Common myeloid progenitor, CD34-positive (primary cell): ENCODE measurements at regions not wholly inside any gene's neighbourhood (a gene's known extent, or its start where the extent isn't known, plus 50 kb on each side); places are given as distances from the start of the nearest gene placed in this dataset.

Experiments
- CTCF ChIA-PET: fragments of 350-600 bp; sonication (Branson Sonifier 250); formaldehyde crosslinking; loops from one replicate; lab custom pipeline; 2021; ENCODE audit warnings: antibody characterized with exemption; lab: Charles Lee
- POLR2A ChIA-PET: fragments of 350-600 bp; sonication (Branson Sonifier 250); formaldehyde crosslinking; loops from one replicate; lab custom pipeline; 2021; ENCODE audit warnings: antibody characterized with exemption; lab: Charles Lee
- DNase-seq, 3 donors: peaks; one replicate each; pipeline versions ENCODE4 v3.0.0 to v3.0.0-alpha.2; 2013
- H3K27ac ChIP-seq, 2 experiments: 1 replicate in 1 of 2; 2 replicates in 1 of 2; pipeline ENCODE4 v1.7.0; 2013; ENCODE audit warnings: inconsistent platforms in 2 of 2, low read length in 2 of 2, mild to moderate bottlenecking in 2 of 2, low read depth in 1 of 2, moderate library complexity in 1 of 2; ENCODE audit not compliant: severe bottlenecking in 2 of 2, insufficient read depth in 1 of 2, poor library complexity in 1 of 2
- H3K27me3 ChIP-seq, 5 experiments: replicated peaks in 2 of 5; 1 replicate in 3 of 5; 2 replicates in 2 of 5; pipeline versions ENCODE4 v1.6.1 to v1.7.0; 2013; ENCODE audit warnings: low read length in 4 of 5, mild to moderate bottlenecking in 2 of 5, moderate library complexity in 2 of 5, inconsistent platforms in 1 of 5; ENCODE audit not compliant: insufficient read depth in 5 of 5, control insufficient read depth in 4 of 5
- H3K36me3 ChIP-seq, 4 experiments: 1 replicate in 2 of 4; 2 replicates in 2 of 4; pipeline versions ENCODE4 v1.6.1 to v1.7.0; 2013; ENCODE audit warnings: low read length in 3 of 4, control low read depth in 1 of 4, mild to moderate bottlenecking in 1 of 4; ENCODE audit not compliant: control insufficient read depth in 4 of 4, insufficient read depth in 4 of 4
- H3K4me1 ChIP-seq, 4 experiments: 1 replicate in 3 of 4; 2 replicates in 1 of 4; pipeline versions ENCODE4 v1.6.1 to v1.7.1; 2013; ENCODE audit warnings: low read length in 3 of 4, mild to moderate bottlenecking in 3 of 4, control low read depth in 1 of 4, inconsistent platforms in 1 of 4, moderate library complexity in 1 of 4; ENCODE audit not compliant: control insufficient read depth in 4 of 4, insufficient read depth in 4 of 4; ENCODE audit errors: control extremely low read depth in 1 of 4
- H3K4me3 ChIP-seq, 7 experiments: 1 replicate in 4 of 7; 2 replicates in 3 of 7; pipeline versions ENCODE4 v1.5.1 to v1.7.0; 2013; ENCODE audit warnings: mild to moderate bottlenecking in 7 of 7, low read length in 6 of 7, moderate library complexity in 6 of 7, inconsistent platforms in 2 of 7, low read depth in 2 of 7, control low read depth in 1 of 7; ENCODE audit not compliant: insufficient read depth in 4 of 7, control insufficient read depth in 1 of 7; ENCODE audit errors: extremely low read depth in 1 of 7
- H3K9me3 ChIP-seq, 5 experiments: 1 replicate in 4 of 5; 2 replicates in 1 of 5; pipeline versions ENCODE4 v1.6.1 to v1.7.1; 2013; ENCODE audit warnings: low read length in 4 of 5, mild to moderate bottlenecking in 2 of 5, inconsistent platforms in 1 of 5, low read depth in 1 of 5, moderate library complexity in 1 of 5; ENCODE audit not compliant: control insufficient read depth in 4 of 5, insufficient read depth in 2 of 5; ENCODE audit errors: control extremely low read depth in 1 of 5
- WGBS: methylation state at CpG from one replicate; pipeline ENCODE4 v1.1.5; 2013; ENCODE audit not compliant: insufficient coverage; 5-methylcytosine and 5-hydroxymethylcytosine counted together

DNA sequence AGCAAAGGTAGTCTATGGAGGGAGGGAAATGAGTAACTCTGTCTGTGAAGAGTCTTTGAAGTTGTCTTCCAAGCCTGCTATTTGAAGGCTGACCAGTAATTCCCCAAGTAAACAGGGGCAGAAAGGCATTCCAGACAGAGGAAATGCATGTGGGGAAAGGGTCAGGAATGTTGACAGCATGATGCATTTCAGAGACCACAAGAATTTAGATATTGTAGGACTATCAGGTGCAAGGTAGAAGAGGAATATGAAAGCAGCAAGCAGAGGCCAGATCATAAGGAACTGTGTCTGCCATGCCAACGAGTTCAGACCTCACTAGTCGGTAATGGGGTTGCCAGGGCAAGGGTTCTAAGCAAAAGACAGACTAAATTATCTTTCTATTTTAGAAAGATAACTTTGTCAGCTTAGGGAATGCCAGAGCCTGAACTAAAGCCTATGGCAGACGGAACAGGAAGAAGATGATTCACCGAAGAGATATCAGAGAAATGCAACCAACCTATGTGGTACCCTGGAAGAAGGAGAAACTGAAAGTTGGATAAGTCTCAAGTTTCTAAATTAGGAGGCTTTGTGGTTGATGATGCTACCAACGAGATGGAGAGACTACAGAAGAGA is 327.0 kb upstream of the RORA start:
- no peak overlapping the region for H3K27ac ChIP-seq
- H3K4me3 ChIP-seq, result no peak overlapping the region
- no peaks in the 10 kb centered on the region for H3K36me3 ChIP-seq
- WGBS, result 91% methylated on average over 4 of the region's 5 CpGs
- no peak for DNase-seq
- H3K4me1 ChIP-seq, result no peaks in the 10 kb centered on the region
- no peaks in the 10 kb centered on the region for H3K9me3 ChIP-seq
- H3K27me3 ChIP-seq, result peaks cover 0 to 13% (median 8%) of the 10 kb centered on the region in 5 experiments
- CTCF ChIA-PET, result no interaction called here
- POLR2A ChIA-PET, result no interaction called here

DNA sequence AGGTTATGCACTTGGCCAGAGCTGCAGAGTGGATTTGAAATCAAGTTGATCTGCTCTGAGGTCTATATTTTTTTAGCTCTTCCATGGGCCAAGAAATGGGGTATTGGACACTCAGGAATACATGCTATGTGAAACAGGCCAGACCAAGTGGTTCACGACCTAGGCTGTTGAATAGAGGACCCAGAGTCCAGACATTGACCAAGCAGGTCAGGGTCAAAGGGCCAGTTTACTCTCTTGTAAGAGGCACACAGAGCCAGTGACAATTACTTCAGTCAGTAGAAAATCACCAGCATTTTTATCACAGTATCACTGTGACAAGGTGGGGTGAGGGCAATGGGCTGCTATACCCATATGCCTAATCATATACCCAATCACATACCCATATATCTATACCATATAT is 320.6 kb upstream of the RORA start:
- no peaks in the 10 kb centered on the region for H3K36me3 ChIP-seq
- ChIA-PET POLR2A (no interaction called here), CTCF (no interaction called here)
- no peaks in the 10 kb centered on the region for H3K27me3 ChIP-seq
- H3K9me3 ChIP-seq, result no peaks in the 10 kb centered on the region
- 100% methylated on average over 1 of the region's 1 CpG for WGBS
- no peak for DNase-seq
- no peak overlapping the region for H3K4me3 ChIP-seq
- H3K4me1 ChIP-seq, result no peaks in the 10 kb centered on the region
- H3K27ac ChIP-seq, result no peak overlapping the region

DNA sequence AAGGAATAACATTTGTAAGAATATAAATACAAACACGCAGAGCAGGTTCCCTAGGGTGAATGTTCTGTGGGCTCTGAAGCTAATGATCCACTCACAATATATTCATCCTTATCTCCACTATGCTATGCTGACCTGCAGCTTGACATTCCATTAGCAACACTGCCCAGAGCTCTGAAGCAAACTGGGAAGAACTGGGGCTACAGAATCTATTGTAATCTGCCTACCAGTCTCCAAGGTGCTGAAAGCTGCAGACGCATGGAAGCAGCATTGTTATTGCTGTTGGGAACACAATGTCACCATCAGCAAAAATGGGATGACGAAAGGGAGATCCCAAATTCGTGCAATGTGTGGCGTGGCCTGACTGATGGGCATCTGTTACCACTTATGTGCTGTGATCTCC is 316.7 kb upstream of the RORA start:
- Histone ChIP-seq H3K4me3 (no peak overlapping the region), H3K27me3 (no peaks in the 10 kb centered on the region), H3K36me3 (no peaks in the 10 kb centered on the region), H3K9me3 (no peaks in the 10 kb centered on the region), H3K27ac (no peak overlapping the region), H3K4me1 (no peaks in the 10 kb centered on the region)
- ChIA-PET CTCF (no interaction called here), POLR2A (no interaction called here)
- 85% methylated on average over 4 of the region's 5 CpGs for WGBS
- no peak for DNase-seq

DNA sequence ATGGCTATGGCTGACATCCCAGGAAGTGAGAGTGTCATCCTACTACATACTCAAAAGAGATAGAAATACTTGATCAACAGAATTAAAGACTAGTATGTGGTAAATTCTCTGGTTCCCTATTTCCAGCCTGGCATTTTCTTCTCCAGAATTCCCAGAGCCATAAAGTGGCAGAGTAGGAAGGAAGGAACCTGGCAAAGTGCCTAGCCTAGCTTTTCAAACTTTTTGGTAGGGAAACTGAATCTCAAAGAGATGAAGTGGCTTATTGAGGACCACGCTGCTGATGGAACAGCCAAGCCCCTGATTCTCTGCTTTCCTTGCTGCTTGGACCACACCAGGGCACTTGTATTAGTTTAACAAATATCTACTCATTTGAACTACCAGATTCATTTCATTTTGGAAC is 312.4 kb upstream of the RORA start:
- ChIA-PET POLR2A (no interaction called here), CTCF (no interaction called here)
- no CpG with 5 or more reads among the region's 1 CpG for WGBS

DNA sequence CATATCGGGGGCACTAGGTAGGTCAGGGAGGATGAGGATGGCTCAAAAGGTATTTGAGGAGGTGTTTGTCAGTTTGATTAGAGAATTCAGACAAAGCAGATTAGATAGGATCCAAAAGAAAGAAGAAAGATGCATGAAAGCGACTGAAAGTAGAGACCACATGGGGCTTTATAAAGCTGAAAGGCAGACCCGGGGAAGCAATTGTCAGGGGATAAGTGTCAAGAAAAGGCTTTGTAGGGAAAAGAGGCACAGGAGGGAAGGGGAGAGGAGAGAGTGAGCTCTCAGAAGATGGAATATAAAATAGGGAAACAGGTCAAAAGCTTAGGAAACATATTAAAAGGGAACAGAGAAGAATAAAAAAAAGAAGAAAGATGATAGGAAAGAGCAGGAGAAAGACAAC is 308.2 kb upstream of the RORA start:
- Histone ChIP-seq H3K9me3 (no peaks in the 10 kb centered on the region), H3K36me3 (no peaks in the 10 kb centered on the region), H3K27ac (no peak overlapping the region), H3K27me3 (peaks cover 0 to 3% (median 0%) of the 10 kb centered on the region in 5 experiments), H3K4me1 (no peaks in the 10 kb centered on the region), H3K4me3 (no peak overlapping the region)
- ChIA-PET POLR2A (no interaction called here), CTCF (no interaction called here)
- no peak for DNase-seq
- WGBS, result 75% methylated on average over 3 of the region's 3 CpGs

More for the DNA sequence above, 312.4 kb upstream of the RORA start:
- Histone ChIP-seq H3K9me3 (no peaks in the 10 kb centered on the region), H3K27me3 (peaks cover 0 to 1% (median 0%) of the 10 kb centered on the region in 5 experiments), H3K4me3 (no peak overlapping the region), H3K4me1 (no peaks in the 10 kb centered on the region), H3K27ac (no peak overlapping the region), H3K36me3 (no peaks in the 10 kb centered on the region)
- DNase-seq, result no peak

DNA sequence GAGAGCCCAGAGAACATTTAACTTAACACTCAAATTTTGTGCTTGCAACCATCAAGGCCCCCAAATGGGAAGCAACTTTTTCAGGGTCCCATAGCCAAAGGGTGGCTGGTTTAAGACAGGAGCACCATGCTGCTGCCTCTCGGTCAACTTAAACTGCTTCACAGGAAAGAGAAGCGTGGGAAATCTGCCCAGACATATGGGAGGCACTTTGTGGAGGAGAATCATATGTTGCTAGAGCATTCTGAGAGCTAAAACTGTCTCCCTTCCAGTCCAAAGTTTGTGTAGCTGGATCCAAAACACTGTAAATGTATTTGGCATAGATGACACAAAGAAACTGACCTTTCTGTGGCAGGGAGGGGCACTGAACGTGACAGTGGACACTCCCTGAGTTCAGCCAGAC is 305.9 kb upstream of the RORA start:
- Histone ChIP-seq H3K27ac (no peak overlapping the region), H3K27me3 (peaks cover 0 to 3% (median 0%) of the 10 kb centered on the region in 5 experiments), H3K36me3 (no peaks in the 10 kb centered on the region), H3K4me1 (no peaks in the 10 kb centered on the region), H3K9me3 (no peaks in the 10 kb centered on the region), H3K4me3 (no peak overlapping the region)
- no peak for DNase-seq
- CTCF ChIA-PET, result no interaction called here
- 93% methylated on average over 3 of the region's 3 CpGs for WGBS
- POLR2A ChIA-PET, result no interaction called here

DNA sequence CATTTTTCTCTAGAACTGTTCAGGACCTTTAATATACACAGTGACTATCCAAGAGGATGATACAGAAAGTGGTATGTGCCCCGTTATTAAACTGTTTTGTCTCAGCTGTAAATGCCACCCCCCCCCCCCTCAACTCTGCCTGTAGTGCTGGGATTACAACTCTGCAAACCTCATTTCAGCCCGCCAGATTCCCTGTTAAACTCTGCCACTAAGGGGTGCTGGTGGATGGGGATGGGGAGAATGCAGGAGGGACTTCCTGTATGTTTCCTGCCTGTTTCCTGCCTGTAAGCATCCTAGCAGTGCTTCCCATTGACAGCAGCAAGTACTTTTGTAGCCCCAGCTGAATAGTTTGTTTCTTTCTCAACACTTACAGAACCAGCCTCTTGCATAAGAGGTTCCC is 301.7 kb upstream of the RORA start:
- H3K36me3 ChIP-seq, result no peaks in the 10 kb centered on the region
- ChIA-PET CTCF (no interaction called here), POLR2A (no interaction called here)
- H3K27ac ChIP-seq, result no peak overlapping the region
- DNase-seq, result no peak
- H3K4me3 ChIP-seq, result no peak overlapping the region
- H3K9me3 ChIP-seq, result no peaks in the 10 kb centered on the region
- no CpG with 5 or more reads among the region's 2 CpGs for WGBS
- no peaks in the 10 kb centered on the region for H3K4me1 ChIP-seq
- H3K27me3 ChIP-seq, result peaks cover 0 to 1% (median 0%) of the 10 kb centered on the region in 5 experiments
